ENCODE measurements at regions not wholly inside any gene's neighbourhood (a gene's known extent, or its start where the extent isn't known, plus 50 kb on each side); places are given as distances from the start of the nearest gene placed in this dataset.
A peak's percentile ranks its signal among the peaks of the same experiment; 100 is the strongest.
"Not testable (repeated sequence)": the region's sequence is repeated elsewhere in the genome, so short reads cannot be mapped to it uniquely, and the experiment has no call there.

DNA sequence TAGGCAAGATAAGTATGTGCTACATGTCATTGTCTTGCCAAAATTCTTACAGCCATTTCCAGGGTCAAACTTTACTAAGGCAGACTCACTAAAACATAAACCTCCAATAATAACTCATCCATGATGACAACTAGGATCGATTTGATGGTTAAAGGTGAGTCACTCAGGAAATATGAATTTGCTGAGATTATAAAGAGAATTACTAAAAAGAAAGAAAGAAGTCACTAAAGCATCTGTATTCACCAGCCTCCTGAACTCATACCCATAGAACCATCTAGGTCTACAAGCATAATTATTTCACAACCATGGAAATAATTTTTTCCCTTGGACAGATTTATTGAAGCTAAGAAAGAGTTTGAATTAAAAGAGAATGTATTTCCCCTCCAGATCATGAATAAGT lies 258.6 kb downstream of the TLE1 start:
- no peak for DNase-seq (ENCODE audit: low read depth)

DNA sequence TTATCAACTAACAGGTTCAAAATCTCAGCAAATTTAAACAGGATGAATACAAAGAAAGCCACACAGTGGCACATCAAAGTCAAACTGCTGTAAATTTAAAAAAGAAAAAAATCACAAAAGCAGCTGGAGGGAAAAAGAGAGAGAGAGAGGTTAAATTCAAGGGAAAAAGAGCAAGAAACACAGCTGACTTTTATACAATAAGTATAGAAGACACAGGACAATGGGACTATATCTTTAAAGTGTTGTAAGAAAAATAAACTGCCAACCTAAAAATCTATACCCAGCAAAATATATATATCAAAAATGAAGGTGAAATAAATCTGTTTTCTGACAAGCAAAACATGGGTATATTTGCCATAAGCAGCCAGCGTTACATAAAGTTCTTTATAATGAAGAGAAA lies 261.5 kb downstream of the TLE1 start:
- no peak for DNase-seq (ENCODE audit: low read depth)

DNA sequence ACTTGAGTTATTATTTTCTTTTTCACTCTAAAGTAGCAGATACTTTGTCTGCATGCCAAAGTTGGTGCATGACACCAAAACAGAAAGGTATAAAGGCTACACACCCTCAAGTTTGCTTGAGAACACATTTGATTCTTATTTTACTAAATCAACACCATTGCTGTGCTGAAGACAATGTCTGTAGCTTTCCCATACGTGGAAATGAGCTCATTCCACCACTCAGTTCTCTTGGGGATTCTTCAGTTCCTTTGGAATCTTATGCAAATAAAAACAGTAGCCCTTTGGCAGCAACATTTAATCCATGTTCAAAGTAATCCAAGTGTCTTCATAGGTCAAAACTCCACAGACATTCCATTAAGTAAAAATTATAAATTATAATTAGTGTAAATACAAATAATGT lies 264.9 kb downstream of the TLE1 start:
- DNase-seq (ENCODE audit: low read depth), result no peak

DNA sequence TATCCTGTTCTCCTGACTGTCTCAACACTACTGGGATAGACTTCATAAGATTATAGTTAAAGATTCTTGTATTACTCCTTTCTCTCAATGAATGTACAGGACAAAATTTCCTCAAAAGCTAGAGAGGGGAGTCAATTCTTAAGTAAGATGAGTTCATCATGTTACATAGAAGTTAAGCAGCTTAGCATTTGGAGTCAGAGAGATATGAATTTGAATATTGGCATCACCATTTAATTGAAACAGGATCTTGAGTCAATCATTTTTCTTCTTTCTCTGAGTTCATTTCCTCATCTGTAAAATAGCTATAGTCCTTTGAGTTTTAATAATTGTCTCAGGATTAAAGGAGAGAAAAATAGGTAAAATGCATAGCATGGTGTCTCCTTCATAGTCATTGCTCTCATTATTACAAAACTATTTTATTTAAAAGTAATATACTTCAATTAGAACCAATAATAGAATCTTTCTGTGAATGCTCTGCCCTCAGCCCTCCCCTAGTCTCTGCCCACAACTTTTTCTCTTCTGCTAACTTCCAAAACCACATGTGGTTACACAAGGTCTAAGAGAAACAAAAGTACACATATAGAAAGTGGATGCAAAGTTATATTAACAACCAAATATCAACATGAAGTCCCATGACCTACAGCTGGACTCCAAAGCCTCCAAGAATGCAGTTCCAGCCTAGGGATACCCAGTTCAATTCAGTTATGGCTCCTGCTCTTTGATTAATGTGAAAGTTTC lies 265.6 kb downstream of the TLE1 start:
- DNase-seq (ENCODE audit: low read depth), result no peak

DNA sequence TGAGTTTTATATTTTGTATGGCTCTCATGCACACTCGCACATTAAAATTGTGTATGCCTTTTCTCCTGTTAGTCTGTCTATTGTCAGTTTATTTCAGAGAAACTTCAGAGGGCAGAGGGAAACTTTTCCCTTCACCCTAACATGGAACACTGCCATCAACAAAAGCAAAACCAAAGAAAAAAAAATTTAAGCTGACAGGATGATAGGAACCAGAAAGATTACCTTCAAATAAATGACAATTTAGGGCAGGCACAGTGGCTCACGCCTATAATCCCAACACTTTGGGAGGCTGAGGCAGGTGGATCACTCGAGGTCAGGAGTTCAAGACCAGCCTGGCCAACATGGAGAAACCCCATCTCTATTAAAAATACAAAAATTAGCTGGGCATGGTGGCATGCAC lies 268.3 kb downstream of the TLE1 start:
- DNase-seq (ENCODE audit: low read depth), result not testable (repeated sequence)

DNA sequence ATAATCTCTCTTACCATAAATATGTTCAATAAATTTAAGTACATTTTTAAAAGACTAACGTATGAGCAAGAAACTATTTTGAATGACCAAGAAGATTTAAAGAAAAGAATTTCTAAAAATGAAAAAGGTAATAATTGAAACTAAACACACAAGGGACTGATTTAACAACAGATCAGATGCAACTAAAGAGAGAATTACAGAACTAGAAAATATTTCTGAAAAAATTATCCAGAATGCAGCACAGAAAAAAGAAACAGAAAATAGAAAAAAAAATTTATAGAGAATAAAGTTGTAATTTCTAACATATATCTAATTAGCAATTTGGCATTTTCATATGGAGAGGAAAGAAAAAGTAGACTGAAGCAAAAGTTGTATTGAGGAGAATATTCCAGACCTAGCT lies 269.3 kb downstream of the TLE1 start:
- no peak for DNase-seq (ENCODE audit: low read depth)

DNA sequence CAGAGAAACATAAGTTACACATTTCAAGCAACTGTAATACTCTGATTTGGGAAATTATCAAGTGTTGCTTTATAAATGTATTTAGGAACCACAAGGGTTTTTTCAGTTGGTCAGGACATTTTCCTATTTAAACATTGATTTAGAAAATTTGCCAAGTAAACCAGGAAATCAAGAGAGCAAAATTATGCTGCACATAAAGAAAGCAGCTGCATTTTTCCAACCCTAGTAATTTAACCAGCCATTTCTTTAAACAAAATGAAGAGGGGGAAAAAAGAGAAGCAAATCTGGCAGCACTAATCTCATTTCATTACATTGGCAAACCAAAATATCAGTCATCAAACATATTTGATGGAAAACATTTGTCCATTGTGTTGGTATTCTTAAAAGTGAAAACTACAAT lies 271.4 kb downstream of the TLE1 start:
- no peak for DNase-seq (ENCODE audit: low read depth)

DNA sequence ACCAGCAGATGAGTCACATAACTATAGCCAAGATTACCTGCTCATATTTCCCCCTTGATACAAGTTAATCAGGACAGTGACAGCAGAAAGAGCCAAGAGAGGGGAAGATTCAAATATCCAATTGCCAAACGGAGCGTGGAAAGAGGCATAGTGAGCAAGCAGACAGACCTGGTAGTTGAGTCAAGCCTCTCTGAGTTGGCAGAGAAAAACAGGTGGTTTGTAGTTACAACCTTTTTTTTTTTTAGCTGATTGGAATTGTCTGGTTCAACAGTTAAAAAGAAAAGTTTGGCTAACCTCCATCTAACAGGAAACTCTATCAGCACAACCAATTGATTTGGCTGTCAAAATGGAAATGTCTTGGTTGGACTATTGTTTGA lies 272.1 kb downstream of the TLE1 start:
- no peak for DNase-seq (ENCODE audit: low read depth)

DNA sequence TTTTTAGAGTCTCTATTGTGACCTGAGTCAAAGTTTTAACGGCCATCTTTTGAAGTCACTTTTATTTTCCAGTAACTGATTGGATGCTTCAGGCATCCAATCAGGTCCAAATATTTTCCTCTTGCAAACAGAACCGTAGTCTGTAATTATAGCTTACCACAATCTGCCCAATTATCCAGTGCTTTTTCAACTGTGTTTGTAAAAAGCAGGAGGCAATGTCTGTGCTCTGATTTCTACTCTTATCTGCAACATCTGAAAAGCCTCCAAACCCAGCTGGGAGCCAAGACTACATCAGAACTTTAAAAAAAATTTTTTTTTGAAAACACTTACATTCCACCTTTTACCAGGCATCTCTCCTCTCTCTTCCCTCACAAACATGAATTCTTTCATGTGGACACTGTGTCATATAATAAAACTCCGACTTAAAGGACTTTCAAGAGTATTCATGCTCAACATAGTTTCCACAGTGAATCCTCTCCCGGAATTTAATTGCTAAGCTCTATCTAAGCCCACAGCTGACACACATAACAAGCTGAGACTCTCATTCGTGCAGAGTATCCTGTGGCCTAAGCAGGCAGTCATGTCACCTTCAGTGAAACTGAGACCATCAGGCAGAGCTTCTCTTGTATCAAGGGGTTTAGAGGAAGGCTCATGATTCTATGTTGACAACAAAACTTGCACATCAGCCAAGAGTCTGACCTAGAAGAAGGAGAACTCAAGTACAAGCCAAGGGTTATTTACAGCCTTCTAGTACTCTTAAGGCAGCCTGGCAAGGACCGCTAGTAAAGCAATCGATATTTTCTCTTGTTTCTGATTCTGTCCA lies 272.7 kb downstream of the TLE1 start:
- DNase-seq (ENCODE audit: low read depth), result no peak

DNA sequence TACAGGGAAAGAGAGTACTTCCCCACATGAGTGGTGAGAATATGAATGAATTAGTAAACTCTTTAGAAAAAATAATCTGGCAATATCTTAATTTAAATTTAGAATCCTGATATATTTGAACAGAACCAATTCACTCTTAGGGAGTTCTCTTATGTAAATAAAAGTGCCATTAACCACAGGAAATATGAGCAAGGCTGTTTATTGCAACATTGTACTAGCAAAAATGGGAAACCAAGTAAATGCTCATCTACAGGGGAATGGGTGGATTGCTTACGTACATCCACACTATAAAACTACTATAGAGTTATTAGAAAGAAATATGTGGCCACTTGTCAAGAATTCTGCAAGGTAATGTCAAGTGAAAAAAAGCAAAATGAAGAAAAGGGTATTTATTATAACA lies 274.5 kb downstream of the TLE1 start:
- no peak for DNase-seq (ENCODE audit: low read depth)

DNA sequence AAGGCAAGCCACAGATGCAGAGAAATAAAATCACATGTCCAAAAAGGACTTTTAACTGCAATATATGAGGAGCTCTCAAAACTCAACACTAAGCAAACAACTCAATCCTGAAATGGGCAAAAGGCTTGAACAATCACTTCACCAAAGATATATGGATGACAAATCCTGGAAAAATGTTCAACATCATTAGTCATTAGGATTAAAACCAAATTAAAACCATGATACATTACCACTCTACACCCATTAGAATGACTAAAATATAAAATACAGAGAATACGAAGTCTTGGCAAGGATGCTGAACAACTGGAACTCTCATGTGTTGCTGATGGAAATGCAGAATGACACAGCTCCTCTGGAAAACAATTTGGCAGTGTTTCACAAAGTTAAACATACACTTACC lies 277.4 kb downstream of the TLE1 start:
- DNase-seq (ENCODE audit: low read depth), result no peak

DNA sequence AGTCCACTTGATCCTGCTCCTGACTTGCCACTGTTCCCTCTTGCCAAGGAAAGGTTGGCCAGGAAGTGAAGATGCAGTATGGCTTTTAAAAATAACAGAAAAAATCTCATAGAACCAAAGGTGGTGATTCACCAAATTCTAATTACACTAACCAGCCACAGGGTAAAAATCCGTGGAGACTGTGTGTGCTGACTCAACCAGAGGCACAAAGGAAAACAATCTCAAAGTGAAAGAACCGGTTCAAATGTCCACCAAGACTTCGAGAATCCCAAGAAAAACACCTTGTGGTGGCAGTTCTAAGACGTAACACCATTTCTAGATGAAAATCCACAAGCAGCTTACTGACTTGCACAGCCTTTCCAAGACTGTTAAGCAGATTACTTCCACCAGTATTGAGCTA lies 279.1 kb downstream of the TLE1 start:
- no peak for DNase-seq (ENCODE audit: low read depth)

DNA sequence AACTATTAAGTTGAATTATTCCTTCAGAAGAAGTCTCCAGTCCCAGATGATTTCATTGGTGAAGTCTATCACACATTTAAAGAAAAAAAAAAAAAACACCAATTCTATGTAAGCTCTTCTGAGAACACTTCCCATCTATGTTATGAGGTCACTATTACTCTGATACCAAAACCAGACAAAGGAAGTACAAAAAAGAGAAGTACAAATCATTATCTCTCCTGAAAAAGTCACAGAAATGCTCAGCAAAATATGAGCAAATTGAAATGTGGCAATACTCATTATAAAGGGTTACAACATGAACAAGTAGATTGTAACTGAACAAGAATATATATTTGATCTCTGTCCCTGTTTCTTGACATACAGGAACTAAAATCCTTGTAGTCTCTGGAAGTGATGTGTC lies 280.4 kb downstream of the TLE1 start:
- DNase-seq (ENCODE audit: low read depth), result no peak

DNA sequence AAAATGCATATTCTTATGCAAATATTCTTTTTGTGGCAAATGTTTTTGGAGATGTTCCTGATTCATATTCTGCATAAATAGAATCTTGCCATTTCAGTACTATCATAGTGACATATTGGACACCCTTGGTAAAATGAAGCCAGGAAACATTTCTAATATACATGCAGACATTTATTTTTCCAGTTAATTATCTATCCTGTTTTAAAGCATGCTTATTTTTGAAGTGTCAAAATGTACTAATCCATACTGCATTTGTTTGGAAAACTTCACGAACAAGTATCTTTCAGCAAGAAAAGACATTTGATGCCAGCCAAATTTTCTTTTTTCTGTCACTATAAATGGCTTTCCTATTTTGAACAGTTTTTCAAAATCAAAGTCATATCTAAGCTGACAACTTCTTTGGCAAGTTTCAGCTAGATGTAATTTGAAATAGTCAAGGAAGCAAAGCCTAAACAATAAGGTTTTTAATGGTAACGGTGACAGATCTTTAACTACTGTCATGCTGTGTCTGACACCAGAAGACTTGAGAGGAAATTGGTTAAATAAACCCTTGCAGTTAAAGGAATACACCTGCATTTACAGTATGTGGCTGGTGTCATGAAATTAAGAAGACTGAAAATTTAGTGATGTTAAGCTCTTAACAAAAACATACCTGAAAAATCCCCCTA lies 284.3 kb downstream of the TLE1 start:
- no peak for DNase-seq (ENCODE audit: low read depth)

DNA sequence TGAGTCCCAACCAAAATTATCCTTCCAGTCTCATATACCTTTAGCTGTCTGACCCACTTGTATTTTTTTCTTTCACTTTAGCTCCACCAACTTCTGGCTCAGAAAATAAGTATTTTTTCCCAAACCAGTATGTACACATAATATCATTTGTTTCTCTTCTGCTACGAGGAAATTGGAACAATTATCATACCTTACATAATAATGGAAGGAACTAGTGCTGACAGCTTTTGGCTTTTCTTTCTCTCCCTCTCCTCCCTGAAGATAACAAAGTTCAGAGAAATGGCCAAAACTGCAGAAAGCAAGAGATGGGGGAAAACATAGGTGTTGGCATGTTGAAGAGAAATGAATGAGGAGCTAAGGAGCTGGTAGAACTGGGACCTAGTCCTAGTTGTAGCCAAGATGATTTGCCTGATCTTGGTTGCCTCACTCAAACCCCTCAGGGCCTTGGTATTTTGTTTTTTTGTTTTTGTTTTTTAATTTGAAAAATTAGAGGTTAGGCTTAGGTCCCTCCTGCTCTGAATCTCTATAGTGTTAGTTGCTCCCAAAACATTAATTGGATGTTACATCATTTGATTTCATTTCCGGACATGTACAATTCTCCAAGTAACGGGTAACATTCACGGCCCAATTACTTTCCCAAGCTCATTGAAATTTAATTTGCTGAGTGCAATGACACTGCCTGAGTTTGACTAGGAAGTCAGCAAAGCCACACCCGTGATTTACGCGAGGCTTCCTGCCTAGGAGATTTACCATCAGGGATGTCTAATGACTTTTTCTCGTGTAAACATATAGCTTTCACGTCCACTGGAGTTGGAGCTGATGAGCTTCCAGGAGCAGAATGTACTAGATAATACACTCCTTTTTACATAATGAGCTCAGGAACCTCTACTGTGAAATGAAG lies 291.6 kb downstream of the TLE1 start:
- peak; percentile 34 for DNase-seq (ENCODE audit: low read depth)

DNA sequence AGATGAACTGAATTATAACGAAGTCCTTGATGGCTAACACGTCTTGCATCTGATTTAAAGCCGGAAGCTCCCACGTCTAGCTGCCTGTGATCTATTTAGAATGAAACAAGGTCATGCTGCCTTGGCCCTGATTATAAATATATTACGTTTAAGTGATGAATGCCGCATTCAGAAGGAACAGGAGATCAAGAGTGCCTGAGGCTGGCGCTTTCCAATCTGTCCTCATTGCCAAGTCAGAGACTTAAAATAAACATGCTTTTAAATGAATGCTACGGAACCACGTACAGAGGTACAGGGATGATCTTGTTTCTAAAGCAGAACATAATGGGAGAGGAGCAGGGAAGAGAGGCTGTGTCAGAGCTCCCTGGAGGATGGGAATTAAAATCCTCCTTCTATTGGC lies 292.8 kb downstream of the TLE1 start:
- no peak for DNase-seq (ENCODE audit: low read depth)

DNA sequence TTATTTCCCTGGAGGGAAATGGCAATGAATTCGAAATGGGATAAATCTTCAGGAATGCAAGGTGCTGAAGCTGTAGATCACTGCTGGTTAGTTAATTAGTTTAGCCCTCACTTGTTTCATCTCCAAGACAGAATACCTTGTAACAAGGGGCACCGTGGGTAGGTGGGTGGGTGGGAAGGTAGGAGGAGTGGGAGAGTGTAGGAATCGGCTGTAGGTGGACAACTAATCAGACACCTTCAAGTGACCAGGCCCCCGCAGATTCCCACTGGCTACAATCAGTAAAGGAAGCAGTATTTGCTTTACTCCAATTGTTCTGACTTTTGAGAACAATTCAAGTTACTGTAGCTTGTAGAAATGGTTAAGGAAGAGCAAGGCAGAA lies 293.7 kb downstream of the TLE1 start:
- no peak for DNase-seq (ENCODE audit: low read depth)

DNA sequence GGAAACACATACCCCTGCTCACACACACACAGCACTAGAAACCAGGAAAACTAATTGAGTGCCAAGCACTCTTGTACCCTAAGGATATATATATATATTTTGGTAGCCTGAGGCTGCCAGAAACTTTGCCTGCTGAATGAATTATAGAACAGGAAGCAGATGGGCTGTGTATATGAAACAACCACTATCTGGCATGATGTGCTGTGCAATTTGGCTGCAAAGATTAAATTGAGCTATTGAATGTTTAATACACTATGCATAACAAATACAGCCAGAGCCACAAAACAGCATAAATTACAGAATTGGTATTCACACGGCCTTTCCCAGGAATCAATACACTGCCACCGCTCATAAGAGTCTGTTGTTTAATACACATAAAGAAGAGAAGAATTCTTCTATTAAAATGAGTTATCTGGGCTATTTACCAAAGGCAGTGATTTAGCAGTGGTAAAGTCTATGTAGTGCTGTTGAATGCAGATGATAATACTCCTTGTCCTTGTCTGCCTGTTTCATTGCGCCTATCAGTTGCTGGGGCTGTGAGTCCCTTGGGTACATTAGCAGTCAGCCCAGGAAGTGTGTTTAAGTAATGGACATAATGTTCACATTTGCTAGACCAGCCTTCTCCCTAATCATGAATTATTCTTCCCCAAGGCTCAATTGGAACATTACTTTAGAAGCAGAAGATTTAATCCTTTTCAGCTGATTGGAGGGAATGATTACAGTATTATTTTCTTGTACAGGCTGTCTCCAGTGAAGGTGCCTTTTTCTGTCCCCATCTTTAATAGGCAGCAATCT lies 294.3 kb downstream of the TLE1 start:
- DNase-seq (ENCODE audit: low read depth), result peak; percentile 38

DNA sequence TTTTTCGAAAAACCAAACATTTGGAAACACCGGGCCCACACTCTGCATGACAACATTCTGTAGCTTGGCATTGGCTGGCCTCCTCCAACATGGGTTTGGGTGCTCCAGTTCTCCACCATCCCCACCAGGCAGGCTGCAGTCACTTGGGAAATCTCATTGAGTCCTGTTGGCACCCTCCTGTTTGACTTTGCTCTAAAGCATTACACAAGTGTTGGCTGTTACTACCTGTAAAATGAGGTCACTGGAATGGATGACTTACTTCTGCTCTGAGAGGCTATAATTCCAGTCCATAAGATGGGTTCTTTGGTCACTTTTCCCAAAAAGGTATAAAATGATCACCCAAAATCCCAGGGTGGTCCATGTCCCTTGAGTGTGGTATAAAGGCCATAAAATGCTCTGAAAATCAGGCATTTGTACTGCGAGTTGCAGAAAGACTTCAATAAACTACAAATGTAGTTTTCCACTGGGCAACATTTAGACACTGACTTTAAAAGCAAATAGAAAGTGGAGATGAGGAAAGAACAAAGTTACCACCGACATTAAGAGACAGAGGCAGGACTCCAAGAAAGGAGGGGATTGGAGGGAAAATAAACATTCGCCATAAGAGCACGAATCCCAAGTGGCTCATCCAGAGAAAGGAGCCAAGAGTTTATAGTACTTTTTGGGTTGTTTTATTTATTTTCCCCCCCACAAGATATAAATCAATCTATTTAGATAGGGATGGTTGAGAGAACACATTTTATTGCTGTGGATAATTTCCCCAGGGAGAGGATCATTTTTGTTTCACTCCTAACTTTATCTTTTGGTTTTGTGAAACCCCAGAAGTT lies 295.1 kb downstream of the TLE1 start:
- DNase-seq (ENCODE audit: low read depth), result peak; percentile 77

DNA sequence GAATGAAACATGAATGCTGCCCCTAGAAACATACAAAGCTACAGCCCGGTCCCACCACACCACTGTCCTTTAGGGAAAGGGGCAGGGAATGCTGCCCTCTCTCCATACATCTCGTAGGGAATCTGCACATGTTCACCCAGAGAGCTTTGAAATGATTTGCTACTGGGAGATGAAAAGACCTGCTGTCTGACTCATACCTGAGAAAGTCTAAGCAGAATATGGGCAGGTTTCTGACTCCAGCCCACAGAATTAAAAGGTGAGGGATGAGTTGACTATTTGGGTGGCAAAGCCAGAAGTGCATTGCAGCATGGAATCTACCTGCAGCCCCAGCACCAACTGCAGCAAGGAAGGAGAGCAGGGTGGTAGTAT lies 297.9 kb downstream of the TLE1 start:
- DNase-seq (ENCODE audit: low read depth), result no peak

All from forelimb muscle (tissue), 1 donor.